ENCODE measurements at regions not wholly inside any gene's neighbourhood (a gene's known extent, or its start where the extent isn't known, plus 50 kb on each side); places are given as distances from the start of the nearest gene placed in this dataset.

GRCh38 chr3:126257174-126257573, 76.8 kb upstream of the ALDH1L1 start:
- TF ChIP-seq, protein P1, sequence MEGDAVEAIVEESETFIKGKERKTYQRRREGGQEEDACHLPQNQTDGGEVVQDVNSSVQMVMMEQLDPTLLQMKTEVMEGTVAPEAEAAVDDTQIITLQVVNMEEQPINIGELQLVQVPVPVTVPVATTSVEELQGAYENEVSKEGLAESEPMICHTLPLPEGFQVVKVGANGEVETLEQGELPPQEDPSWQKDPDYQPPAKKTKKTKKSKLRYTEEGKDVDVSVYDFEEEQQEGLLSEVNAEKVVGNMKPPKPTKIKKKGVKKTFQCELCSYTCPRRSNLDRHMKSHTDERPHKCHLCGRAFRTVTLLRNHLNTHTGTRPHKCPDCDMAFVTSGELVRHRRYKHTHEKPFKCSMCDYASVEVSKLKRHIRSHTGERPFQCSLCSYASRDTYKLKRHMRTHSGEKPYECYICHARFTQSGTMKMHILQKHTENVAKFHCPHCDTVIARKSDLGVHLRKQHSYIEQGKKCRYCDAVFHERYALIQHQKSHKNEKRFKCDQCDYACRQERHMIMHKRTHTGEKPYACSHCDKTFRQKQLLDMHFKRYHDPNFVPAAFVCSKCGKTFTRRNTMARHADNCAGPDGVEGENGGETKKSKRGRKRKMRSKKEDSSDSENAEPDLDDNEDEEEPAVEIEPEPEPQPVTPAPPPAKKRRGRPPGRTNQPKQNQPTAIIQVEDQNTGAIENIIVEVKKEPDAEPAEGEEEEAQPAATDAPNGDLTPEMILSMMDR (conservative IDR thresholded peaks at IDR 0.05; ENCODE audit: control insufficient read depth, insufficient read depth, low read depth, low read length): no peak
- no peak for DNase-seq (ENCODE audit: low read depth)
- H3K4me3 ChIP-seq (ENCODE audit: control insufficient read depth, low read depth, low read length): no peak overlapping the region

- DNase-seq (ENCODE audit: low read depth): peak; percentile 5
- H3K4me3 ChIP-seq (ENCODE audit: control insufficient read depth, low read depth, low read length): no peak overlapping the region
- TF ChIP-seq, protein P1 (conservative IDR thresholded peaks at IDR 0.05; ENCODE audit: control insufficient read depth, insufficient read depth, low read depth, low read length): no peak
These were observed 75.9 kb upstream of the ALDH1L1 start for GRCh38 chr3:126256251-126256650.

DNA sequence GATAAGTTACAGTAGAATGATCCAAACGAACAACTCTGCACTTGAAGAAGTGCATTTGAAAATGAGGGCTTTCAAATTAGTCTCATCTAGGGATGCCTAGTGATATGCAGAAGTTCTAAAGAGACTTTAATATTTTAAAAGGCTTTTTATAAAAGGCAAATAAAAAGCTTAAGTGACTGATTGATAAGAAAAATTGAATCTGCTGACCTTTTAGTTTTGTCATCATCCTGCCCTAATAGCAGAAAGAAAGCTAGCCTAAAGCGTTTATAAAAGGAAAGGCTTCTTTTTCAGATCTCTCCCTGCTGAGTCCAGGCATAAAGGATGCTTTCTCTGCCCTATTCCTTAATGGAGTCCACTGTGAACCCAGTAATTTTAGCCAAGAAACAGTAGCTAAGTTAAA, 72.7 kb upstream of the ALDH1L1 start:
- TF ChIP-seq, protein P1 (conservative IDR thresholded peaks at IDR 0.05; ENCODE audit: control insufficient read depth, insufficient read depth, low read depth, low read length): no peak
- no peak for DNase-seq (ENCODE audit: low read depth)
- H3K4me3 ChIP-seq (ENCODE audit: control insufficient read depth, low read depth, low read length): no peak overlapping the region

DNA sequence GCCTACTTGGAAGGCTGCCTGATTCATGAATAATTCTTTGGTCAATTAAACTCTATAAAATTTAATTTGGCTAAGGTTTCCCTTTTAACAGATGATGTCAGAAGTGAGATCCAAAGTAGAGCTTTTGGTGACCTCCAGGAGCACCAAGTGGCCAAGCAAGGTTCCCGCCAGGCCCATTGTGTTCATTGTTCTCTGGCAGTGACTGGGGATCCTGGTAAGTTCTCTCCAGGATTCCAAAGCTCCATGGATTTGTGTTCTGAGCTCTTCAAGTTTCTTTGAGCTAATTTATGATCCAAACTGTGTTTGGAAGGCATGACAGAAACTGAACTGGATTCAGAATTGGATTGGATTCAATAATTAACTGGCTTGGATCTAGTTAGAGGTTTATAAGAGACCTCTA, 72.0 kb upstream of the ALDH1L1 start:
- no peak overlapping the region for H3K4me3 ChIP-seq (ENCODE audit: control insufficient read depth, low read depth, low read length)
- no peak for DNase-seq (ENCODE audit: low read depth)
- TF ChIP-seq, protein P1 (conservative IDR thresholded peaks at IDR 0.05; ENCODE audit: control insufficient read depth, insufficient read depth, low read depth, low read length): no peak

- DNase-seq (ENCODE audit: low read depth): peak; percentile 68
- no peak overlapping the region for H3K4me3 ChIP-seq (ENCODE audit: control insufficient read depth, low read depth, low read length)
- TF ChIP-seq, protein P1 (conservative IDR thresholded peaks at IDR 0.05; ENCODE audit: control insufficient read depth, insufficient read depth, low read depth, low read length): peak; percentile 66
These were observed 65.7 kb upstream of the ALDH1L1 start for GRCh38 chr3:126245811-126246727.
